ENCODE measurements at regions not wholly inside any gene's neighbourhood (a gene's known extent, or its start where the extent isn't known, plus 50 kb on each side); places are given as distances from the start of the nearest gene placed in this dataset.

GRCh38 chr2:120860579-120860922, 124.9 kb downstream of the GLI2 start:
- TF ChIP-seq TAF1 (IDR thresholded peaks at IDR 0.05; ENCODE audit: low read depth, low read length) = no peak
- TF ChIP-seq POLR2A (IDR thresholded peaks at IDR 0.05; ENCODE audit: low read depth, low read length) = no peak
- no peak for TF ChIP-seq POLR2AphosphoS5 (IDR thresholded peaks at IDR 0.05; ENCODE audit: low read depth, low read length)
